HEK293T (cell line): ENCODE measurements at regions not wholly inside any gene's neighbourhood (a gene's known extent, or its start where the extent isn't known, plus 50 kb on each side); places are given as distances from the start of the nearest gene placed in this dataset.

Experiments used
- ARNT ChIP-seq: fragments of 450-650 bp; IDR thresholded peaks from 2 replicates; pipeline ENCODE4 v1.6.1; 2017; ENCODE audit warnings: mild to moderate bottlenecking
- ELF4 ChIP-seq: fragments of 450-650 bp; IDR thresholded peaks from 2 replicates; pipeline ENCODE4 v1.6.1; 2017; ENCODE audit warnings: antibody characterized with exemption
- FOXK2 ChIP-seq: fragments of 450-650 bp; IDR thresholded peaks from 2 replicates; pipeline ENCODE4 v1.6.1; 2016; ENCODE audit warnings: mild to moderate bottlenecking
- FOXM1 ChIP-seq: fragments of 450-650 bp; IDR thresholded peaks from 2 replicates; pipeline ENCODE4 v1.6.1; 2017; ENCODE audit warnings: mild to moderate bottlenecking, borderline replicate concordance
- L3MBTL2 ChIP-seq: fragments of 450-650 bp; conservative IDR thresholded peaks from 2 replicates; pipeline ENCODE4 v1.6.1; 2016; ENCODE audit warnings: mild to moderate bottlenecking
- SUZ12 ChIP-seq: fragments of 450-650 bp; IDR thresholded peaks from 2 replicates; pipeline ENCODE4 v1.6.1; 2016; ENCODE audit warnings: mild to moderate bottlenecking

GRCh38 chr5:87589587-87589986, 176.9 kb upstream of the CCNH start:
- TF ChIP-seq ARNT, result no peak
- no peak for TF ChIP-seq SUZ12
- TF ChIP-seq L3MBTL2, result no peak
- no peak for TF ChIP-seq FOXK2
- no peak for TF ChIP-seq ELF4
- no peak for TF ChIP-seq FOXM1
